Chondrocyte (in vitro differentiated cells): ENCODE measurements at regions not wholly inside any gene's neighbourhood (a gene's known extent, or its start where the extent isn't known, plus 50 kb on each side); places are given as distances from the start of the nearest gene placed in this dataset.

Experiments used
- DNase-seq: peaks from one replicate; pipeline ENCODE4 v3.0.0; 2021; ENCODE audit warnings: mixed read lengths, low spot score
- H3K27ac Mint-ChIP-seq: one replicate; pipeline ENCODE4 v1.8.0; 2021; ENCODE audit warnings: mild to moderate bottlenecking, moderate library complexity, mixed read lengths; ENCODE audit not compliant: unreplicated experiment
- H3K27me3 Mint-ChIP-seq: 2 replicates; pipeline ENCODE4 v1.8.0; 2021; ENCODE audit warnings: low read depth, mixed read lengths
- H3K36me3 Mint-ChIP-seq: 2 replicates; pipeline ENCODE4 v1.8.0; 2021; ENCODE audit warnings: low read depth, mixed read lengths
- H3K4me1 Mint-ChIP-seq: 2 replicates; pipeline ENCODE4 v1.8.0; 2021; ENCODE audit warnings: low read depth, mild to moderate bottlenecking, mixed read lengths
- H3K4me3 Mint-ChIP-seq: one replicate; pipeline ENCODE4 v1.8.0; 2021; ENCODE audit warnings: mild to moderate bottlenecking, moderate library complexity, mixed read lengths; ENCODE audit not compliant: unreplicated experiment
- H3K9me3 Mint-ChIP-seq: 2 replicates; pipeline ENCODE4 v1.8.0; 2021; ENCODE audit warnings: low read depth, mixed read lengths
- CTCF ChIP-seq: fragments of 200-600 bp; sonication (generic); IDR thresholded peaks from 2 replicates; pipeline ENCODE4 v1.5.0; 2021; ENCODE audit warnings: antibody characterized with exemption, mild to moderate bottlenecking, moderate library complexity

GRCh38 chr11:106249617-106250239, 172.3 kb downstream of the AASDHPPT start:
- peaks cover 5% of the 10 kb centered on the region for H3K27me3 Mint-ChIP-seq
- peaks cover 2% of the 10 kb centered on the region for H3K4me1 Mint-ChIP-seq
- no peak for TF ChIP-seq CTCF
- no peak for DNase-seq
- H3K4me3 Mint-ChIP-seq = no peak overlapping the region
- H3K27ac Mint-ChIP-seq = no peak overlapping the region
- H3K9me3 Mint-ChIP-seq = peaks cover 5% of the 10 kb centered on the region
- peaks cover 2% of the 10 kb centered on the region for H3K36me3 Mint-ChIP-seq

DNA sequence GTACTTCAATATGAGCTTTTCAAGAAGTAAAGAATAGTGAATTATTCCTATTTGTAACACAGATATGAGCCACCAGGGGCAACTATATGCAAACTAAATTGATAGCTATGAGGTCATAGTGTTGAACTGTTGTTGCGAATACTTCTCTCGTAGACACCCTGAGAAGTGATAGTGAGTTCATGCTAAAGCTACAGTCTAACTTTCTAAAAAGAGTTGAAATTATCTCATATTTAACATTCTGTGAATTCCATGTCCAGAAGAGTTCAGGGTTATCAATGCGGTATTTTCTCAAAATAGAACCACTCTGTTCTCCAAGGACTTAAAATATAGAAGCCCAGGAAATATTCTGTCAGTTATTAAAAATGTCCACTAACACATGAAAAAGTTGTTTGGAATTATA, 185.4 kb downstream of the AASDHPPT start:
- H3K4me1 Mint-ChIP-seq = peaks cover 27% of the 10 kb centered on the region
- peak overlapping the region; percentile 19 for H3K27ac Mint-ChIP-seq
- H3K9me3 Mint-ChIP-seq = peaks cover 8% of the 10 kb centered on the region
- H3K36me3 Mint-ChIP-seq = no peaks in the 10 kb centered on the region
- H3K4me3 Mint-ChIP-seq = no peak overlapping the region
- H3K27me3 Mint-ChIP-seq = peaks cover 8% of the 10 kb centered on the region
- peak; percentile 17 for TF ChIP-seq CTCF
- DNase-seq = no peak

DNA sequence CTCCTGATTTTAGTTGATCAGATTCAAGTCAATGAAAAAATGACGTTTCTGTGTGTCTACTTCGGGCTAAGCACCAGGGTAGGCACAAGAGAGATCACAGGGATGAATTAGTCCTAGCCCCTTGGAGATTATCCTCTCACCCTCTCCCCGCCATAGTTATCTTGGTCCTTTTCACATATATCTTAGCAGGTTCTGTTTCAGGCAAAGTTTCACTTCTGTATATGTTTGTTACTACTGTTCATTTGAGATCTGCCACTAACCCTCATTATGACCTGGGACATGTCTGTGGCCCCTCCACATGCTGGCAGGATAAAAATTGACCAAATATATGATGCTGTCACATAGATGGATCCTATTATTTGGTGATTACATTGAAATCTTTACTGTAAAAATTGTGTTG, 186.1 kb downstream of the AASDHPPT start:
- no peak for DNase-seq
- peaks cover 27% of the 10 kb centered on the region for H3K4me1 Mint-ChIP-seq
- H3K9me3 Mint-ChIP-seq = peaks cover 8% of the 10 kb centered on the region
- H3K27ac Mint-ChIP-seq = no peak overlapping the region
- peaks cover 6% of the 10 kb centered on the region for H3K27me3 Mint-ChIP-seq
- no peak for TF ChIP-seq CTCF
- no peak overlapping the region for H3K4me3 Mint-ChIP-seq
- H3K36me3 Mint-ChIP-seq = no peaks in the 10 kb centered on the region

- Mint-ChIP-seq H3K4me1 (peaks cover 7% of the 10 kb centered on the region), H3K4me3 (no peak overlapping the region), H3K36me3 (no peaks in the 10 kb centered on the region), H3K27me3 (peaks cover 4% of the 10 kb centered on the region), H3K27ac (no peak overlapping the region), H3K9me3 (peaks cover 6% of the 10 kb centered on the region)
- DNase-seq = no peak
- no peak for TF ChIP-seq CTCF
Observed at GRCh38 chr11:106271086-106271485, 193.6 kb downstream of the AASDHPPT start.

- Mint-ChIP-seq H3K27ac (no peak overlapping the region), H3K4me3 (no peak overlapping the region), H3K4me1 (peaks cover 13% of the 10 kb centered on the region), H3K9me3 (peaks cover 4% of the 10 kb centered on the region), H3K27me3 (peaks cover 4% of the 10 kb centered on the region), H3K36me3 (no peaks in the 10 kb centered on the region)
- no peak for DNase-seq
- no peak for TF ChIP-seq CTCF
Observed at GRCh38 chr11:106271686-106272085, 194.2 kb downstream of the AASDHPPT start.
